NCI-H1105 treated with DMSO at 0.1 percent for 48 hours (cell line): ENCODE measurements at regions not wholly inside any gene's neighbourhood (a gene's known extent, or its start where the extent isn't known, plus 50 kb on each side); places are given as distances from the start of the nearest gene placed in this dataset.

Source experiments
- DNase-seq: peaks from one replicate; lab custom pipeline; 2025; lab: John Stamatoyannopoulos, UW

GRCh38 chr4:18953613-18954012 lies 932.1 kb upstream of the LCORL start:
- DNase-seq, result no peak

- DNase-seq, result no peak
Measured at GRCh38 chr4:18945464-18945863, 923.9 kb upstream of the LCORL start.

- DNase-seq, result no peak
Measured at GRCh38 chr4:18942874-18943273, 921.3 kb upstream of the LCORL start.

- no peak for DNase-seq
Measured at GRCh38 chr4:18938343-18939099, 917.0 kb upstream of the LCORL start.

GRCh38 chr4:18937746-18938145 lies 916.2 kb upstream of the LCORL start:
- DNase-seq, result no peak

- DNase-seq, result no peak
Measured at GRCh38 chr4:18937080-18937479, 915.5 kb upstream of the LCORL start.

- no peak for DNase-seq
Measured at GRCh38 chr4:18935659-18936345, 914.2 kb upstream of the LCORL start.

GRCh38 chr4:18934197-18934596 lies 912.6 kb upstream of the LCORL start:
- DNase-seq, result peak; percentile 1

- no peak for DNase-seq
Measured at GRCh38 chr4:18932730-18933339, 911.3 kb upstream of the LCORL start.

GRCh38 chr4:18931643-18932377 lies 910.3 kb upstream of the LCORL start:
- DNase-seq, result no peak

GRCh38 chr4:18930487-18930886 lies 908.9 kb upstream of the LCORL start:
- no peak for DNase-seq

- no peak for DNase-seq
Measured at GRCh38 chr4:18923496-18924161, 902.1 kb upstream of the LCORL start.

- no peak for DNase-seq
Measured at GRCh38 chr4:18917689-18918088, 896.1 kb upstream of the LCORL start.

- no peak for DNase-seq
Measured at GRCh38 chr4:18914182-18914581, 892.6 kb upstream of the LCORL start.

- no peak for DNase-seq
Measured at GRCh38 chr4:18894928-18895327, 873.4 kb upstream of the LCORL start.

- DNase-seq, result no peak
Measured at GRCh38 chr4:18882468-18882867, 860.9 kb upstream of the LCORL start.

GRCh38 chr4:18881556-18881955 lies 860.0 kb upstream of the LCORL start:
- no peak for DNase-seq

- no peak for DNase-seq
Measured at GRCh38 chr4:18880871-18881270, 859.3 kb upstream of the LCORL start.

GRCh38 chr4:18878561-18878960 lies 857.0 kb upstream of the LCORL start:
- no peak for DNase-seq

- DNase-seq, result no peak
Measured at GRCh38 chr4:18869166-18869565, 847.6 kb upstream of the LCORL start.

- DNase-seq, result no peak
Measured at GRCh38 chr4:18860836-18861530, 839.4 kb upstream of the LCORL start.
